ENCODE measurements at regions not wholly inside any gene's neighbourhood (a gene's known extent, or its start where the extent isn't known, plus 50 kb on each side); places are given as distances from the start of the nearest gene placed in this dataset.

- peak in 1 of 42 donors; percentile 12 for DNase-seq
- intact Hi-C loops (cut with DNase I), result no loop called here
Observed at GRCh38 chr19:30160426-30160825, 211.8 kb upstream of the ZNF536 start.

- peak in 3 of 42 donors; percentile 5 to 30 (median 22) for DNase-seq
- intact Hi-C loops (cut with DNase I), result no loop called here
Observed at GRCh38 chr19:30161021-30161655, 211.0 kb upstream of the ZNF536 start.

- peak in 3 of 42 donors; percentile 5 to 23 (median 20) for DNase-seq
- intact Hi-C loops (cut with DNase I), result no loop called here
Observed at GRCh38 chr19:30161770-30162169, 210.4 kb upstream of the ZNF536 start.

- no peak for DNase-seq
- intact Hi-C loops (cut with DNase I), result no loop called here
Observed at GRCh38 chr19:30162718-30163117, 209.5 kb upstream of the ZNF536 start.

- intact Hi-C loops (cut with DNase I), result no loop called here
- peak in 3 of 42 donors; percentile 14 to 61 (median 22) for DNase-seq
Observed at GRCh38 chr19:30163663-30164062, 208.5 kb upstream of the ZNF536 start.

- intact Hi-C loops (cut with DNase I), result no loop called here
- peak in 1 of 42 donors; percentile 31 for DNase-seq
Observed at GRCh38 chr19:30165228-30165813, 206.9 kb upstream of the ZNF536 start.

GRCh38 chr19:30167206-30167868 lies 204.8 kb upstream of the ZNF536 start:
- intact Hi-C loops (cut with DNase I), result no loop called here

GRCh38 chr19:30167976-30168635 lies 204.1 kb upstream of the ZNF536 start:
- intact Hi-C loops (cut with DNase I), result no loop called here

More at GRCh38 chr19:30167206-30167868, 204.8 kb upstream of the ZNF536 start:
- no peak for DNase-seq

GRCh38 chr19:30168760-30169159 lies 203.4 kb upstream of the ZNF536 start:
- intact Hi-C loops (cut with DNase I), result no loop called here
- no peak for DNase-seq

More at GRCh38 chr19:30167976-30168635, 204.1 kb upstream of the ZNF536 start:
- DNase-seq, result no peak

- intact Hi-C loops (cut with DNase I), result no loop called here
Observed at GRCh38 chr19:30169196-30169900, 202.8 kb upstream of the ZNF536 start.

GRCh38 chr19:30170081-30170480 lies 202.1 kb upstream of the ZNF536 start:
- intact Hi-C loops (cut with DNase I), result no loop called here
- DNase-seq, result no peak

More at GRCh38 chr19:30169196-30169900, 202.8 kb upstream of the ZNF536 start:
- no peak for DNase-seq

- intact Hi-C loops (cut with DNase I), result no loop called here
- DNase-seq, result no peak
Observed at GRCh38 chr19:30170495-30171137, 201.6 kb upstream of the ZNF536 start.

GRCh38 chr19:30171138-30171635 lies 201.0 kb upstream of the ZNF536 start:
- DNase-seq, result no peak

GRCh38 chr19:30171795-30172612 lies 200.2 kb upstream of the ZNF536 start:
- intact Hi-C loops (cut with DNase I), result no loop called here
- DNase-seq, result no peak

More at GRCh38 chr19:30171138-30171635, 201.0 kb upstream of the ZNF536 start:
- intact Hi-C loops (cut with DNase I), result no loop called here

GRCh38 chr19:30172613-30173242 lies 199.5 kb upstream of the ZNF536 start:
- intact Hi-C loops (cut with DNase I), result no loop called here
- no peak for DNase-seq

GRCh38 chr19:30173593-30174356 lies 198.4 kb upstream of the ZNF536 start:
- intact Hi-C loops (cut with DNase I), result no loop called here
- DNase-seq, result no peak

GRCh38 chr19:30174357-30174645 lies 197.9 kb upstream of the ZNF536 start:
- intact Hi-C loops (cut with DNase I), result no loop called here
- DNase-seq, result no peak
